Smooth muscle cell (in vitro differentiated cells): ENCODE measurements at regions not wholly inside any gene's neighbourhood (a gene's known extent, or its start where the extent isn't known, plus 50 kb on each side); places are given as distances from the start of the nearest gene placed in this dataset.

Source experiments
- DNase-seq: peaks from one replicate; lab custom pipeline; 2025; ENCODE audit not compliant: unreplicated experiment; lab: John Stamatoyannopoulos, UW
- H2AFZ ChIP-seq: fragments of 200-600 bp; sonication (generic); 2 replicates; pipeline ENCODE4 v1.6.0; 2016; ENCODE audit warnings: antibody characterized with exemption, low read depth, mild to moderate bottlenecking
- H3F3A ChIP-seq: fragments of 200-600 bp; sonication (generic); 2 replicates; pipeline ENCODE4 v1.6.0; 2017; ENCODE audit warnings: antibody characterized with exemption, low read depth
- H3K27ac ChIP-seq: fragments of 200-600 bp; sonication (generic); 2 replicates; pipeline ENCODE4 v1.5.1; 2016; ENCODE audit warnings: low read depth, mild to moderate bottlenecking
- H3K27me3 ChIP-seq: fragments of 200-600 bp; sonication (generic); 2 replicates; pipeline ENCODE4 v1.6.1; 2016; ENCODE audit warnings: low read depth, mild to moderate bottlenecking
- H3K36me3 ChIP-seq: fragments of 200-600 bp; sonication (generic); 2 replicates; pipeline ENCODE4 v1.5.1; 2016; ENCODE audit warnings: low read depth
- H3K4me1 ChIP-seq: fragments of 200-600 bp; sonication (generic); 2 replicates; pipeline ENCODE4 v1.5.1; 2016; ENCODE audit warnings: low read depth
- H3K4me2 ChIP-seq: fragments of 200-600 bp; sonication (generic); 2 replicates; pipeline ENCODE4 v1.6.0; 2016; ENCODE audit warnings: mild to moderate bottlenecking
- H3K4me3 ChIP-seq: fragments of 200-600 bp; sonication (generic); 2 replicates; pipeline ENCODE4 v1.5.1; 2016; ENCODE audit warnings: mild to moderate bottlenecking
- H3K79me2 ChIP-seq: fragments of 200-600 bp; sonication (generic); 2 replicates; pipeline ENCODE4 v1.6.0; 2016; ENCODE audit warnings: low read depth, mild to moderate bottlenecking
- H3K9ac ChIP-seq: fragments of 200-600 bp; sonication (generic); 2 replicates; pipeline ENCODE4 v1.6.0; 2016; ENCODE audit warnings: low read depth
- H3K9me3 ChIP-seq: fragments of 200-600 bp; sonication (generic); replicated peaks from 2 replicates; pipeline ENCODE4 v1.5.1; 2016; ENCODE audit warnings: low read depth
- H4K20me1 ChIP-seq: fragments of 200-600 bp; sonication (generic); 2 replicates; pipeline ENCODE4 v1.6.0; 2016; ENCODE audit warnings: low read depth
- CTCF ChIP-seq: fragments of 200-600 bp; sonication (generic); IDR thresholded peaks from 2 replicates; pipeline ENCODE4 v1.5.1; 2017; ENCODE audit warnings: borderline replicate concordance, mild to moderate bottlenecking, antibody characterized with exemption; ENCODE audit not compliant: insufficient read depth, poor library complexity, severe bottlenecking
- WGBS: methylation state at CpG from one replicate; pipeline ENCODE4 v1.1.7; 2016; ENCODE audit warnings: low lambda C conversion rate; 5-methylcytosine and 5-hydroxymethylcytosine counted together

GRCh38 chr6:21514288-21514687 lies 79.3 kb upstream of the SOX4 start:
- Histone ChIP-seq H4K20me1 (no peaks in the 10 kb centered on the region), H3K27ac (no peak overlapping the region), H3K4me3 (no peak overlapping the region), H3K36me3 (no peaks in the 10 kb centered on the region), H3K79me2 (no peaks in the 10 kb centered on the region), H2AFZ (no peak overlapping the region), H3K4me2 (no peak overlapping the region), H3K9ac (no peak overlapping the region), H3K4me1 (no peaks in the 10 kb centered on the region), H3K9me3 (no peaks in the 10 kb centered on the region), H3K27me3 (peaks cover 10% of the 10 kb centered on the region), H3F3A (no peaks in the 10 kb centered on the region)
- DNase-seq, result no peak
- 90% methylated on average over 4 of the region's 4 CpGs for WGBS
- no peak for TF ChIP-seq CTCF

- H3K4me3 ChIP-seq, result no peak overlapping the region
- no peaks in the 10 kb centered on the region for H3K36me3 ChIP-seq
- H3K27me3 ChIP-seq, result peaks cover 43% of the 10 kb centered on the region
- H3K9ac ChIP-seq, result no peak overlapping the region
- WGBS, result 88% methylated on average over 4 of the region's 4 CpGs
- H3F3A ChIP-seq, result no peaks in the 10 kb centered on the region
- no peaks in the 10 kb centered on the region for H3K4me1 ChIP-seq
- no peak overlapping the region for H3K4me2 ChIP-seq
- no peaks in the 10 kb centered on the region for H4K20me1 ChIP-seq
- no peak for TF ChIP-seq CTCF
- DNase-seq, result no peak
- no peak overlapping the region for H2AFZ ChIP-seq
- no peak overlapping the region for H3K27ac ChIP-seq
- H3K79me2 ChIP-seq, result no peaks in the 10 kb centered on the region
- no peaks in the 10 kb centered on the region for H3K9me3 ChIP-seq
Measured at GRCh38 chr6:21518317-21518716, 75.2 kb upstream of the SOX4 start.

- Histone ChIP-seq H2AFZ (no peak overlapping the region), H3K9ac (no peak overlapping the region), H3K27ac (no peak overlapping the region), H3K36me3 (no peaks in the 10 kb centered on the region), H3K9me3 (no peaks in the 10 kb centered on the region), H3K4me3 (no peak overlapping the region), H3K79me2 (no peaks in the 10 kb centered on the region), H3F3A (no peaks in the 10 kb centered on the region), H3K4me2 (no peak overlapping the region), H3K4me1 (no peaks in the 10 kb centered on the region), H4K20me1 (no peaks in the 10 kb centered on the region), H3K27me3 (peaks cover 47% of the 10 kb centered on the region)
- WGBS, result 84% methylated on average over 1 of the region's 1 CpG
- TF ChIP-seq CTCF, result no peak
- DNase-seq, result no peak
Measured at GRCh38 chr6:21519642-21520041, 73.9 kb upstream of the SOX4 start.

GRCh38 chr6:21521276-21521675 lies 72.3 kb upstream of the SOX4 start:
- H2AFZ ChIP-seq, result no peak overlapping the region
- H3K9ac ChIP-seq, result no peak overlapping the region
- no peak for DNase-seq
- no peaks in the 10 kb centered on the region for H3K79me2 ChIP-seq
- no peak overlapping the region for H3K4me3 ChIP-seq
- H3K4me2 ChIP-seq, result no peak overlapping the region
- 78% methylated on average over 4 of the region's 4 CpGs for WGBS
- no peaks in the 10 kb centered on the region for H4K20me1 ChIP-seq
- H3K27ac ChIP-seq, result no peak overlapping the region
- H3K36me3 ChIP-seq, result no peaks in the 10 kb centered on the region
- TF ChIP-seq CTCF, result no peak
- H3K27me3 ChIP-seq, result peaks cover 54% of the 10 kb centered on the region
- no peaks in the 10 kb centered on the region for H3K9me3 ChIP-seq
- no peaks in the 10 kb centered on the region for H3K4me1 ChIP-seq
- no peaks in the 10 kb centered on the region for H3F3A ChIP-seq
